Endodermal cell (in vitro differentiated cells): ENCODE measurements at regions not wholly inside any gene's neighbourhood (a gene's known extent, or its start where the extent isn't known, plus 50 kb on each side); places are given as distances from the start of the nearest gene placed in this dataset.

ENCODE experiments used
- DNase-seq: peaks from one replicate; pipeline ENCODE4 v3.0.0-alpha.2; 2017
- H3K27ac ChIP-seq: 2 replicates; pipeline ENCODE4 v1.5.1; 2013; ENCODE audit warnings: mild to moderate bottlenecking, low read depth, low read length, moderate library complexity
- H3K27me3 ChIP-seq: 2 replicates; pipeline ENCODE4 v1.6.1; 2013; ENCODE audit warnings: mild to moderate bottlenecking, low read length, moderate library complexity; ENCODE audit not compliant: insufficient read depth, control insufficient read depth, poor library complexity, severe bottlenecking
- H3K36me3 ChIP-seq: 2 replicates; pipeline ENCODE4 v1.7.0; 2013; ENCODE audit warnings: mild to moderate bottlenecking, low read length, moderate library complexity; ENCODE audit not compliant: control insufficient read depth, insufficient read depth
- H3K4me1 ChIP-seq: one replicate; pipeline ENCODE4 v1.7.0; 2013; ENCODE audit warnings: low read length; ENCODE audit not compliant: control insufficient read depth, insufficient read depth
- H3K4me3 ChIP-seq: 2 replicates; pipeline ENCODE4 v1.5.1; 2013; ENCODE audit warnings: mild to moderate bottlenecking, low read length, moderate library complexity
- H3K9ac ChIP-seq: 2 replicates; pipeline ENCODE4 v1.6.1; 2013; ENCODE audit warnings: mild to moderate bottlenecking, low read length, moderate library complexity; ENCODE audit not compliant: poor library complexity, severe bottlenecking; ENCODE audit errors: extremely low read depth
- H3K9me3 ChIP-seq: 2 replicates; pipeline ENCODE4 v1.6.1; 2013; ENCODE audit warnings: mild to moderate bottlenecking, low read length, moderate library complexity; ENCODE audit not compliant: control insufficient read depth
- H3K27ac Mint-ChIP-seq: 2 replicates; pipeline ENCODE4 v1.8.0; 2020; ENCODE audit warnings: mixed read lengths
- H3K27me3 Mint-ChIP-seq: 2 replicates; pipeline ENCODE4 v1.8.0; 2021; ENCODE audit warnings: mild to moderate bottlenecking, mixed read lengths; ENCODE audit not compliant: insufficient read depth
- H3K36me3 Mint-ChIP-seq: 2 replicates; pipeline ENCODE4 v1.8.0; 2020; ENCODE audit warnings: low read depth, mixed read lengths
- H3K4me1 Mint-ChIP-seq: 2 replicates; pipeline ENCODE4 v1.8.0; 2020; ENCODE audit warnings: mixed read lengths
- H3K4me3 Mint-ChIP-seq: 2 replicates; pipeline ENCODE4 v1.8.0; 2020; ENCODE audit warnings: mild to moderate bottlenecking, moderate library complexity, mixed read lengths
- H3K9me3 Mint-ChIP-seq: 2 replicates; pipeline ENCODE4 v1.8.0; 2020; ENCODE audit warnings: mild to moderate bottlenecking, mixed read lengths
- WGBS, 2 experiments: methylation state at CpG; one replicate each; pipeline versions ENCODE4 v1.1.5 to v1.1.7; 2013; ENCODE audit warnings: missing lambda C conversion rate in 2 of 2, mixed read lengths in 1 of 2; ENCODE audit not compliant: insufficient coverage in 1 of 2, insufficient read length in 1 of 2; 5-methylcytosine and 5-hydroxymethylcytosine counted together
- TF ChIP-seq, protein P1 (sequence below): fragments of 200-600 bp; sonication (generic); conservative IDR thresholded peaks from 2 replicates; pipeline ENCODE4 v1.5.0; 2021; ENCODE audit warnings: antibody characterized with exemption, mild to moderate bottlenecking

DNA sequence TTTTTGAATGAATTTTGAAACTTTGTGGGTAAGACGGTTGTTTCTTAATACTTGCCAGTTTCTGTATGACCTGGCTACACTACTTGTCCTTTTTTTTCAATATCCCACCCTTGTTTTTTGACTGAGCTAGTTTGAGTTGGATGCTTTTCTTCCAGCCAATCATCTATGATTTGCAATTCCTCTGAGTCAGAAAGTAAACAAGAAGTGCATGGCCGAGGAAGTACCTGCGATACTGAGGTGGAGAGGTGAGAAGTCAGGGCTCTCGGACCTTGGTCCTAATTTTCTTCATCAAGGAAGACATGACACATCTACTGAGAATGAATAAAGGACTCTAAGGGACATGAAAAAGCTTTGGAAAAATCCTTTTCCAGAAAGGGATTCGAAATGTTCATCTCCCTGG lies 185.7 kb downstream of the LINC00237 start:
- Mint-ChIP-seq H3K9me3 (peaks cover 27% of the 10 kb centered on the region), H3K4me1 (peaks cover 2% of the 10 kb centered on the region), H3K27ac (no peak overlapping the region), H3K4me3 (no peak overlapping the region), H3K36me3 (no peaks in the 10 kb centered on the region), H3K27me3 (peaks cover 4% of the 10 kb centered on the region)
- no peak for DNase-seq
- Histone ChIP-seq H3K9me3 (peaks cover 21% of the 10 kb centered on the region), H3K27ac (no peak overlapping the region), H3K27me3 (no peaks in the 10 kb centered on the region), H3K36me3 (no peaks in the 10 kb centered on the region), H3K4me3 (no peak overlapping the region), H3K4me1 (no peaks in the 10 kb centered on the region), H3K9ac (no peak overlapping the region)
- WGBS, 2 experiments: 82 to 100% methylated on average over 2 to 5 of the region's 5 CpGs
- TF ChIP-seq, protein P1, sequence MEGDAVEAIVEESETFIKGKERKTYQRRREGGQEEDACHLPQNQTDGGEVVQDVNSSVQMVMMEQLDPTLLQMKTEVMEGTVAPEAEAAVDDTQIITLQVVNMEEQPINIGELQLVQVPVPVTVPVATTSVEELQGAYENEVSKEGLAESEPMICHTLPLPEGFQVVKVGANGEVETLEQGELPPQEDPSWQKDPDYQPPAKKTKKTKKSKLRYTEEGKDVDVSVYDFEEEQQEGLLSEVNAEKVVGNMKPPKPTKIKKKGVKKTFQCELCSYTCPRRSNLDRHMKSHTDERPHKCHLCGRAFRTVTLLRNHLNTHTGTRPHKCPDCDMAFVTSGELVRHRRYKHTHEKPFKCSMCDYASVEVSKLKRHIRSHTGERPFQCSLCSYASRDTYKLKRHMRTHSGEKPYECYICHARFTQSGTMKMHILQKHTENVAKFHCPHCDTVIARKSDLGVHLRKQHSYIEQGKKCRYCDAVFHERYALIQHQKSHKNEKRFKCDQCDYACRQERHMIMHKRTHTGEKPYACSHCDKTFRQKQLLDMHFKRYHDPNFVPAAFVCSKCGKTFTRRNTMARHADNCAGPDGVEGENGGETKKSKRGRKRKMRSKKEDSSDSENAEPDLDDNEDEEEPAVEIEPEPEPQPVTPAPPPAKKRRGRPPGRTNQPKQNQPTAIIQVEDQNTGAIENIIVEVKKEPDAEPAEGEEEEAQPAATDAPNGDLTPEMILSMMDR: no peak

DNA sequence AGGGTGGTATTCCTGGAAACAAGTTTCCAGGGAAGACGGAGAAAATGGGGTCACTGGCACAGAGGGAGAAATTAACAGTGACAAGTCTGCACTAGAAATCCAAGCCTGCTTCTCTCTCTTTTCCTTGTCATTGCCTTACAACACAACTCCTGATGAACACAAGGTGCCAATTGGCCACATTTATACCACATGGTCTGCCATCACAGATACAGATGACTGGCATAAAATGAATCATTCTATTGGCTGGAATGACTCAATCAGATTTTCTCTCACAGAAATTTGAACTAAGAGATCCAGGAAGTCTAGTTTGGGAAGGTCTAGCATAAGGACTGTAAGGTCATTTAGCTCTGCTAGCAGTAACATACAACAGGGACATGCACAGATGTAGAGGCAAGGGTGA lies 190.3 kb downstream of the LINC00237 start:
- Mint-ChIP-seq H3K27ac (no peak overlapping the region), H3K9me3 (peaks cover 24% of the 10 kb centered on the region), H3K4me3 (no peak overlapping the region), H3K4me1 (peaks cover 3% of the 10 kb centered on the region), H3K36me3 (no peaks in the 10 kb centered on the region), H3K27me3 (peaks cover 4% of the 10 kb centered on the region)
- Histone ChIP-seq H3K4me3 (no peak overlapping the region), H3K27ac (no peak overlapping the region), H3K9me3 (peaks cover 21% of the 10 kb centered on the region), H3K9ac (no peak overlapping the region), H3K4me1 (no peaks in the 10 kb centered on the region), H3K27me3 (no peaks in the 10 kb centered on the region), H3K36me3 (no peaks in the 10 kb centered on the region)
- WGBS, 2 experiments: 0% methylated on average over 1 of the region's 1 CpG
- TF ChIP-seq, protein P1: no peak
- no peak for DNase-seq

DNA sequence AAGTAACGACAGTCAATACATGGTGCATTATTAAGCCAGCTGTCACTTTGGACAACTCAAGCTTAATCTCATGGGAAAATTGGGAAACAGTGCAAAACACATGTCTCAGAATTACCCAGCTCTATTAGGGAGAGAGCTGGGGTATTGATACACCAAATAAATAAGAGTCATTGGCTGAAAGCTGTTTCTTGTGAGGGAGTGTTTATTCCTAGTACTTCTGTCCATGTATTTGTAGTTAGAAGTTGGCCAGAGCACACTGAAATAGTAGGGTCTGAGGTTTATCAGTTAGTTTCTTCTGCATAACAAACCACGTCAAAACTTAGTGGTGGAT lies 192.0 kb upstream of the RALGAPA2 start:
- Histone ChIP-seq H3K9ac (no peak overlapping the region), H3K4me1 (no peaks in the 10 kb centered on the region), H3K4me3 (no peak overlapping the region), H3K27ac (no peak overlapping the region), H3K36me3 (no peaks in the 10 kb centered on the region), H3K9me3 (peaks cover 20% of the 10 kb centered on the region), H3K27me3 (peaks cover 8% of the 10 kb centered on the region)
- Mint-ChIP-seq H3K9me3 (peaks cover 26% of the 10 kb centered on the region), H3K36me3 (peaks cover 2% of the 10 kb centered on the region), H3K4me3 (no peak overlapping the region), H3K27me3 (peaks cover 2% of the 10 kb centered on the region), H3K4me1 (no peaks in the 10 kb centered on the region), H3K27ac (no peak overlapping the region)
- DNase-seq: no peak
- 86 to 100% methylated on average over 1 of the region's 2 CpGs for WGBS, 2 experiments
- TF ChIP-seq, protein P1: no peak
